ENCODE measurements at regions not wholly inside any gene's neighbourhood (a gene's known extent, or its start where the extent isn't known, plus 50 kb on each side); places are given as distances from the start of the nearest gene placed in this dataset.
A peak's percentile ranks its signal among the peaks of the same experiment; 100 is the strongest.

GRCh38 chr12:95607642-95608041 lies 56.4 kb upstream of the USP44 start:
- DNase-seq: peak; percentile 70 to 72

- DNase-seq: no peak
Observed at GRCh38 chr12:95605875-95606274, 54.6 kb upstream of the USP44 start.

- DNase-seq: no peak
Observed at GRCh38 chr12:95605087-95605486, 53.8 kb upstream of the USP44 start.

GRCh38 chr12:95603351-95604145 lies 52.3 kb upstream of the USP44 start:
- DNase-seq: no peak

GRCh38 chr12:95601091-95601961 lies 50.0 kb upstream of the USP44 start:
- no peak for DNase-seq

All from SHP77 (cell line).